Vagina (tissue), 2 donors: ENCODE measurements at regions not wholly inside any gene's neighbourhood (a gene's known extent, or its start where the extent isn't known, plus 50 kb on each side); places are given as distances from the start of the nearest gene placed in this dataset.

Experiments
- DNase-seq, 2 donors: peaks; one replicate each; pipeline ENCODE4 v3.0.0-alpha.2; 2017; ENCODE audit errors: extremely low spot score in 2 of 2
- H3K27ac ChIP-seq: fragments of 200-600 bp; sonication (generic); one replicate; pipeline ENCODE4 v1.5.1; 2019
- H3K27me3 ChIP-seq: fragments of 200-600 bp; sonication (generic); one replicate; pipeline ENCODE4 v1.5.1; 2019
- H3K36me3 ChIP-seq, 2 donors: fragments of 200-600 bp; sonication (generic); one replicate each; pipeline ENCODE4 v1.5.1; 2017 to 2019
- H3K4me1 ChIP-seq: fragments of 200-600 bp; sonication (generic); one replicate; pipeline ENCODE4 v1.5.1; 2019
- H3K4me3 ChIP-seq, 2 donors: fragments of 200-600 bp; sonication (generic); 1 replicate in 1 of 2; 2 replicates in 1 of 2; pipeline ENCODE4 v1.5.1; 2016 to 2019
- H3K9me3 ChIP-seq: fragments of 200-600 bp; sonication (generic); one replicate; pipeline ENCODE4 v1.5.1; 2019
- CTCF ChIP-seq, 3 experiments: fragments of 450-650 bp in 2 of 3; fragments of 200-600 bp in 1 of 3; sonication (generic) in 1 of 3; IDR thresholded peaks; one replicate each; pipeline ENCODE4 v1.5.1; 2017 to 2019; ENCODE audit warnings: antibody characterized with exemption in 3 of 3, mild to moderate bottlenecking in 2 of 3, moderate library complexity in 2 of 3
- POLR2A ChIP-seq, 2 donors: fragments of 450-650 bp; IDR thresholded peaks; one replicate each; pipeline ENCODE4 v1.6.1; 2017; ENCODE audit warnings: antibody characterized with exemption in 2 of 2, mild to moderate bottlenecking in 2 of 2, moderate library complexity in 2 of 2
- POLR2AphosphoS5 ChIP-seq, 2 donors: sonication (generic); formaldehyde crosslinking; IDR thresholded peaks; one replicate each; pipeline ENCODE4 v1.9.0; 2017; ENCODE audit warnings: antibody characterized with exemption in 2 of 2, mild to moderate bottlenecking in 2 of 2, low read depth in 1 of 2; ENCODE audit not compliant: insufficient read depth in 1 of 2
- intact Hi-C: fragments of 100-400 bp; cut with DNase I; formaldehyde crosslinking; loops from one replicate; pipeline ENCODE4 v1.15.1; 2023

GRCh38 chr6:40880906-40881305, 158.1 kb downstream of the UNC5CL start:
- intact Hi-C loops = no loop called here
- H3K4me3 ChIP-seq = no peak overlapping the region
- H3K36me3 ChIP-seq = no peaks in the 10 kb centered on the region
- no peaks in the 10 kb centered on the region for H3K27me3 ChIP-seq
- H3K9me3 ChIP-seq = no peaks in the 10 kb centered on the region
- H3K4me1 ChIP-seq = no peaks in the 10 kb centered on the region
- no peak for TF ChIP-seq POLR2AphosphoS5 (IDR thresholded peaks at IDR 0.05; ENCODE audit: insufficient read depth in 1 of 2, low read depth in 1 of 2)
- TF ChIP-seq CTCF (IDR thresholded peaks at IDR 0.05) = no peak
- TF ChIP-seq POLR2A (IDR thresholded peaks at IDR 0.05) = no peak
- no peak overlapping the region for H3K27ac ChIP-seq
- no peak for DNase-seq

- Histone ChIP-seq H3K4me1 (no peaks in the 10 kb centered on the region), H3K9me3 (no peaks in the 10 kb centered on the region), H3K27me3 (no peaks in the 10 kb centered on the region), H3K36me3 (no peaks in the 10 kb centered on the region), H3K27ac (no peak overlapping the region), H3K4me3 (no peak overlapping the region)
- intact Hi-C loops = no loop called here
- TF ChIP-seq CTCF (IDR thresholded peaks at IDR 0.05) (no peak), POLR2A (IDR thresholded peaks at IDR 0.05) (no peak), POLR2AphosphoS5 (IDR thresholded peaks at IDR 0.05; ENCODE audit: insufficient read depth in 1 of 2, low read depth in 1 of 2) (no peak)
- no peak for DNase-seq
These were observed 159.9 kb downstream of the UNC5CL start for GRCh38 chr6:40879169-40879568.

- no peak for TF ChIP-seq POLR2A (IDR thresholded peaks at IDR 0.05)
- TF ChIP-seq CTCF (IDR thresholded peaks at IDR 0.05) = no peak
- TF ChIP-seq POLR2AphosphoS5 (IDR thresholded peaks at IDR 0.05; ENCODE audit: insufficient read depth in 1 of 2, low read depth in 1 of 2) = no peak
- Histone ChIP-seq H3K4me3 (no peak overlapping the region), H3K27me3 (no peaks in the 10 kb centered on the region), H3K27ac (no peak overlapping the region), H3K9me3 (no peaks in the 10 kb centered on the region), H3K36me3 (no peaks in the 10 kb centered on the region), H3K4me1 (no peaks in the 10 kb centered on the region)
- intact Hi-C loops = no loop called here
- no peak for DNase-seq
These were observed 161.7 kb downstream of the UNC5CL start for GRCh38 chr6:40877362-40877761.

GRCh38 chr6:40876336-40876735, 162.7 kb downstream of the UNC5CL start:
- no peaks in the 10 kb centered on the region for H3K4me1 ChIP-seq
- H3K27ac ChIP-seq = no peak overlapping the region
- no peak overlapping the region for H3K4me3 ChIP-seq
- no peaks in the 10 kb centered on the region for H3K36me3 ChIP-seq
- TF ChIP-seq POLR2A (IDR thresholded peaks at IDR 0.05) (no peak), CTCF (IDR thresholded peaks at IDR 0.05) (no peak), POLR2AphosphoS5 (IDR thresholded peaks at IDR 0.05; ENCODE audit: insufficient read depth in 1 of 2, low read depth in 1 of 2) (no peak)
- intact Hi-C loops = no loop called here
- H3K27me3 ChIP-seq = no peaks in the 10 kb centered on the region
- no peaks in the 10 kb centered on the region for H3K9me3 ChIP-seq
- no peak for DNase-seq

GRCh38 chr6:40874495-40874894, 164.5 kb downstream of the UNC5CL start:
- Histone ChIP-seq H3K9me3 (no peaks in the 10 kb centered on the region), H3K36me3 (no peaks in the 10 kb centered on the region), H3K27me3 (no peaks in the 10 kb centered on the region), H3K4me1 (no peaks in the 10 kb centered on the region), H3K27ac (no peak overlapping the region), H3K4me3 (no peak overlapping the region)
- intact Hi-C loops = no loop called here
- TF ChIP-seq POLR2A (IDR thresholded peaks at IDR 0.05) (no peak), POLR2AphosphoS5 (IDR thresholded peaks at IDR 0.05; ENCODE audit: insufficient read depth in 1 of 2, low read depth in 1 of 2) (no peak), CTCF (IDR thresholded peaks at IDR 0.05) (no peak)
- DNase-seq = no peak
